ES-I3 (cell line): ENCODE measurements at regions not wholly inside any gene's neighbourhood (a gene's known extent, or its start where the extent isn't known, plus 50 kb on each side); places are given as distances from the start of the nearest gene placed in this dataset.

ENCODE experiments used
- H3K36me3 ChIP-seq: 2 replicates; pipeline ENCODE4 v1.6.1; 2013; ENCODE audit warnings: mild to moderate bottlenecking, low read length, control low read depth, moderate library complexity; ENCODE audit not compliant: insufficient read depth
- H3K4me1 ChIP-seq: 2 replicates; pipeline ENCODE4 v1.6.1; 2013; ENCODE audit warnings: mild to moderate bottlenecking, control low read depth, low read length; ENCODE audit not compliant: insufficient read depth
- H3K9ac ChIP-seq: 2 replicates; pipeline ENCODE4 v1.6.1; 2013; ENCODE audit warnings: low read depth, mild to moderate bottlenecking, low read length, moderate library complexity
- H3K9me3 ChIP-seq: 2 replicates; pipeline ENCODE4 v1.6.1; 2013; ENCODE audit warnings: mild to moderate bottlenecking, low read length, moderate library complexity; ENCODE audit not compliant: control insufficient read depth, insufficient read depth

DNA sequence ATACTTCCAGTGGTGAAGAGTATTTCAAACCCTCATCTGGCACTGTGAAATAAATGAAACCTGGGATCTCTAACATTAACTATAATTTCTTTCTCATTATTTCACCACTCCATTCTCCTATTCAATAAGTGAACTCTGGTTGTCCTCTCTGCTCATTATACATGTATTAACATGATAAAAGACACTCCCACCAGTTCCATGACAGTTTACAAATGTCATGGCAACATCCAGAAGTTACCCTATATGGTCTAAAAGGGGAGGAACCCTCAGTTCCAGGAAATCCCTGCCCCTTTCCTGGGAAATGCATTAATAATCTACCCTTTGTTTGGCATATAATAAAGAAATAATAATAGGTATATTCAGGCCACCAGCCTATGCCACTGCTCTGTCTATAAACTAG, 62.7 kb upstream of the BRINP3 start:
- no peaks in the 10 kb centered on the region for H3K36me3 ChIP-seq
- no peaks in the 10 kb centered on the region for H3K9me3 ChIP-seq
- H3K4me1 ChIP-seq = no peaks in the 10 kb centered on the region
- H3K9ac ChIP-seq = no peak overlapping the region

DNA sequence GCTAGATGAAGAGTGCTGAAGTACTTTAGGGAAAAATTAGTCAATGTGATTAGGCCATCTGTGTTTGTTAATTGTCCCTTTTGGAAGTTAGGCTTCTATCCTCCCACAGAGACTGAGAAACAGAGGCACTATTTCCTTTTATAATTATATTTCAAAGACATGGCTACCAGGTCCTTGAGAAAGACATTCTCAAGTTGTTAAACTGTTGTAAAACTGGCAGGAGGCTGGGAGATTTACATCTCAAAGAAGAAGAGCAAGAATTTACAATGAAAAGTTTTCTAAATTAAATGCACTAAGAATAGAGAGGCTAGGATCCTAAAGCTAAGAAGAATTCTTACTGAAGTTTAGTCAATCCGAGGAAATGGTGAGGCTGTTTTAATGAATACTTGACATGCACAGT, 74.0 kb upstream of the BRINP3 start:
- Histone ChIP-seq H3K9me3 (no peaks in the 10 kb centered on the region), H3K4me1 (0 out of 2 replicates have a peak, but pooled peaks cover 3% of the 10 kb centered on the region), H3K36me3 (no peaks in the 10 kb centered on the region), H3K9ac (no peak overlapping the region)

DNA sequence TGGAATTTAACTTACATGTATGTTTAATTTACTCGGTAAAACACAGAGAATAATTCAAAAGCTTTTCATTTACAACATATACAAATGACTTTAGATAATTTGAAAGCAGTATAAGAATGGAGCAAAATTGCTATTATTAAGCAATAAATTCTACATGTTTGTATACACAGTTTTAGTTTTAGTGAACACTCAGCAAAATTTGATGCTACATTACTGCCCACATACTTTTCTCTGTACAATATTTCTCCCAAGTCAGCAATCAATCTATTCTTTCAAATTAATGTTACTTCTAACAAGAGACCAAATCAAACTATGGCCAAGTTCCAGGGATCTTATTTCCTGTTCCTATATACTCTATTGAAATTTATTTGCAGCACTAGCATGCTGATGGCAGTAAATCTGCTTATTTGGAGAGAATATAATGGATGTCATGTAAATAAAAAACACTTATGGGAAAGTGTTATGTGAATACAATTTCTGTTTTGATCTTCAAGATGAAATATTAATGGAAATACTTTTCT, 82.6 kb upstream of the BRINP3 start:
- Histone ChIP-seq H3K9me3 (no peaks in the 10 kb centered on the region), H3K36me3 (no peaks in the 10 kb centered on the region), H3K4me1 (no peaks in the 10 kb centered on the region), H3K9ac (no peak overlapping the region)

DNA sequence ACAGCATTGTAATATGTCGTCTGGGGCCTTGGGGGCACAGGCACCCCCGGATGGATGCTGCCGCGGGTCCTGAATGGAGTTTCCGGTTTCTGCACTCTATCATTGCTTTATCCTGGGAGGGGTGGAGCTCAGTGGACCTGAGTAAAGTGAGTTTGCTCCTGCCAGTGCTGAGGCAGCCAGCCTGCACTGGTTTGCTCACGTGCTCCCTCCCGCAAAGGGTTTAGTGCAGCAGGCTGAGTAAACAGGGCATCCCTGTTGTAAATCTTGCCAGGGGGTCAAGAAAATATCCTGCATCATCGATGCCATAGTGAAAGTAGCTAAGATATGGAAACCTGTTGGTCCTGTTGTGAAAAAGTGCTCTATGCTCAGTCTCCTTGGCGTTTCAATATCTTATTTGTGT, 85.6 kb upstream of the BRINP3 start:
- Histone ChIP-seq H3K9ac (no peak overlapping the region), H3K36me3 (no peaks in the 10 kb centered on the region), H3K4me1 (no peaks in the 10 kb centered on the region), H3K9me3 (no peaks in the 10 kb centered on the region)

DNA sequence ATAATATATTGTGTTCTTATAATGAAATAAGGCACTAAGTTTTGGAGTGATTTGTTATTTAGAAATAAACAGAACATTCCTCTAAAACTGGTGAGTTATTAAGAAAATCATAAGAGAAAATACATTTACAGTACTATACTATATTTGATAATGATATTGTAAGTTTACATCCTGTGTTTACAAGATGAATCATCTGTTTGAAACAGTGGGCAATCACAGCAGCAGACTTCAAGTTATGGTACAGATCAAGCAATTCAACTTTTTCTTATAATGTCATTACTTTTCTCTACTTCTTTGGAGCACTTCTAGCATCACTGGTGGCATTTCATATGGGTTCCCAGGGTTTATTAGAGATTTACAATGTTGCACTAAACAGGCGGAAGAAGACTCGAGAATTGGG, 86.5 kb upstream of the BRINP3 start:
- H3K9me3 ChIP-seq = no peaks in the 10 kb centered on the region
- H3K4me1 ChIP-seq = no peaks in the 10 kb centered on the region
- no peaks in the 10 kb centered on the region for H3K36me3 ChIP-seq

DNA sequence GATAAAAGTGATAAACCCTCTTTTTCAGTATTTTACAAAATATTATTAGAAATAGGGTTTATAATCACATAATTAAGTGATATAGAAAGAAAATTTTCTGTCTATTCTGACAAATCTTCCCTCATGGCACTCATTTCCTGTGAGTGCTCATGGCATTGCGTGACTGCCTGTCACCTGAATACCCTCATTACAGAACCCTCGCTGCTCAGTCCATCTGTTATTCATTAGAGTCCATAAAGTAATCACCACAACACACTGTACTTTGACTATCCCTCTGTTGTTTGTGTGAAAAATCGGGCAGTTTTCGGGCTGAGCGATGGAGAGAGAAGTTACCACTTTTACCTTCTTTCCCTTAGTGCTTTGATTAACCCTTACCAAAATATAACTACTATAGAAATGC, 100.4 kb upstream of the BRINP3 start:
- H3K4me1 ChIP-seq = no peaks in the 10 kb centered on the region
- no peak overlapping the region for H3K9ac ChIP-seq
- H3K36me3 ChIP-seq = no peaks in the 10 kb centered on the region
- no peaks in the 10 kb centered on the region for H3K9me3 ChIP-seq

More for the DNA sequence above, 86.5 kb upstream of the BRINP3 start:
- H3K9ac ChIP-seq = no peak overlapping the region

DNA sequence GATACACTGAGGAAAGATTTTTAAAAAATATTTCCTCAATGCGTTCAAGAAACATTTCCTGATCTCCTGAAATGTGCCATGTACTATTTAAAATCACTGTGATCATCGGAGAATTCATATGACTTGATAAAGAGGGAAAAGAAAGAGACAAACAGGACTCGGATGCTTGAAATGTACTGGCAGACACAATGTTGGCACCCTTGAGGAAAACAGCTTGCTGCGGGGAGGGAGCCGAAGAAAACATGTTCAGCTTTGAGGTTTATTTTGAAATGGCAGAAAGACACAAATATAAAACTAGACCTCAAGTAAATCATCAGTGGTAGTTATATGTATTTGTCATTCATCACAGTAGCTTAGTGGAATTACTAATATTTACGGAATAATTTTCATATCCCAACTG, 100.9 kb upstream of the BRINP3 start:
- no peaks in the 10 kb centered on the region for H3K36me3 ChIP-seq
- no peaks in the 10 kb centered on the region for H3K9me3 ChIP-seq
- H3K9ac ChIP-seq = no peak overlapping the region
- H3K4me1 ChIP-seq = no peaks in the 10 kb centered on the region

DNA sequence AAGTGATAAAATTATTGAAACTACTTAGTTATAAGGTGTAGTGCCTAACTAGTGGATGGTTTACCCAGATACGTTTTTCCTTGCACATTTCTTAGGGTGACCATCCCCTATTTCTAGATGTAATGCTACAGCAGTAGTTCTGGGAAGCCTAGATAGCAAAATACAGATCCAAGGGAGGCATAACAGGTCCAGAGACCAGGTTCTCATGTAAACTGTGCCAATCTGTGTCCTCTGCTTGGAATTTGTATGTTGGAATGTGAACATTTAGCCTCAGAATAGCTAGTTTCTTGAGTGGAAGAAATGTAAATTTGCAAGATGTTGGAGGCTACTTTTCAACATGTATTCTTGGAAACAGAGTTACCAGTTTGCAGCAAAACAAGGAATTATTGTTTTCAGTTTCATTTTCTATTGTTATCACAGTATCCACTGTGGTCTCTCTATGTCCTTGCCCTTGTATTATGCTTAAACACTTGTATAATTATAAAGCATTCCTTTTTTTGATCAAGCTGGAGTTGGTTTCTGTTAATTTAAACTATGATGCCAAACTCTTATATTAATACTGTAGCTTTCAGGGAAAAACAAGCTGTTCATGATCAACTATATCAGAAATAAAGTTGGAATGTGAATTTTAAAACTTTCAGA, 102.0 kb upstream of the BRINP3 start:
- no peak overlapping the region for H3K9ac ChIP-seq
- no peaks in the 10 kb centered on the region for H3K4me1 ChIP-seq
- no peaks in the 10 kb centered on the region for H3K36me3 ChIP-seq
- no peaks in the 10 kb centered on the region for H3K9me3 ChIP-seq

DNA sequence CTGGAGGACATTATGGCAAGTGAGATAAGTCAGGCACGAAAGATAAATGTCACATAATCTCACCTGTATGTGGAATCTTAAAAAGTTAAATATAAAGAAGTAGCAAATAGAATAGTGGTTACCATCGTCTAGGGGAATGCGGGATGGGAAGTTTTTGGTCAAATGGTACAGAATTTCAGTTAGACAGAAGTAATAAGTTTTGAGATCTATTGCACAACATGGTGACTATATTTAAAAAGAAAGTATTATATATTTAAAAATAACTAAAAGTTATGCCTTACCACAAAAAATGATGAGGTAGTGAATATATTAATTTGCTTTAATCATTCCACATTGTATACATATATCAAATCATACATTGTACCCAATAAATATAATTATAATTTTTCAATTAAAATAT, 106.2 kb upstream of the BRINP3 start:
- no peaks in the 10 kb centered on the region for H3K36me3 ChIP-seq
- H3K4me1 ChIP-seq = no peaks in the 10 kb centered on the region
- H3K9me3 ChIP-seq = no peaks in the 10 kb centered on the region
- no peak overlapping the region for H3K9ac ChIP-seq

DNA sequence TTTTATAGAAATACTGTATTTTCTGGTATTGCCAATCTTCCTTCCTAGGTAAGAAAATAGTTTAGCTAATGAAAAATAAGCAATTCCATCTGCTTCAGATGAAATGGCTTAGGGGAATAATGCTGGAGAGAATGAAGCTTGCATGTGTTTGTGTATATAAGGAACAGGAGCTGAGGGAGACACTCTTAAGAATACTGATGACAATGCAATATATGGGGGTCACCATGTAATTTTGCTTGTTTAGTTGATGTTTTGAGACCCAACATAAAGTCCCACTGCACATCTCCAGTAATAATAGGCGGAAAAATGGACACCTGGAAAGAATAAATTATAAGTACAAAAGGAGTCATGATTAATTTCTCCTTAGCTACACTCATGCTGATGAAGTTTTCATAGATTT, 110.8 kb upstream of the BRINP3 start:
- no peak overlapping the region for H3K9ac ChIP-seq
- no peaks in the 10 kb centered on the region for H3K4me1 ChIP-seq
- no peaks in the 10 kb centered on the region for H3K9me3 ChIP-seq
- H3K36me3 ChIP-seq = no peaks in the 10 kb centered on the region

DNA sequence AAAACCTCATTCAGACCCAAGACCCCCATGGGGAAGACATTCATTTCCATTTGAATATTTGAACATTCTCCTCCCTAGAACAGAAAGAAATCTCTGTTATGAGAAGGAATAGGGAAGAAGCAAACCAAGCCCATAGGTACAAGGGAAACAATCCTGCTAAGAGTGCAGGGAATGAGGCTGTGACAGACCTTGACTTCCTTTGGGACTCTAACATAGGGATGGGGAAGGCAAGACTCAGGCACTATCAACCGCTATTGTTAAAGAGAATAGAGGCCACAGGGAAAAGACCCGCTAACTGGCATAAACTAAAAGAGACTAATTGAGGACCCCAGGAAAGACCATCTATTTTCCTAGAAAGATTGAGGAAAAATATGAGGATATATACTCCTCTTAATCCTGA, 117.8 kb upstream of the BRINP3 start:
- Histone ChIP-seq H3K9ac (no peak overlapping the region), H3K36me3 (no peaks in the 10 kb centered on the region), H3K4me1 (no peaks in the 10 kb centered on the region), H3K9me3 (no peaks in the 10 kb centered on the region)

DNA sequence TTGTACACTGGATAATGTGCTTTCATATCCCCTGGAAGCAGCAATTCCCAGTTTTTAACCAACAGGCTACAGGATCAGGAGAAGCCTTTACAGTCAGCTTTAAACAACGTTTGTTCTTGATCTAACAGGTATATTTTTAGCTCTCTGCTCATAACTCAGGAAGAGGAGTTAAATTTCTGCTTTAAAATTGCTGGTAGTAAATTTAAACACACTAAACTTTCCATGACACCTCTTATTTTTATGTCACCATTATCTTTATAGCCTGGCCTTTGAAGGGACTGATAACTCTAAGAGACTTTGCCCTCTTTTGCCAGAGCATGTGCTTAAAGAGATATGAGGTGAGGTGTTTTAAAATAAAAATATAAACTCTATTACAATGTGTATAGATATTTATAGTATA, 119.6 kb upstream of the BRINP3 start:
- no peaks in the 10 kb centered on the region for H3K36me3 ChIP-seq
- H3K9ac ChIP-seq = no peak overlapping the region
- H3K4me1 ChIP-seq = no peaks in the 10 kb centered on the region
- H3K9me3 ChIP-seq = no peaks in the 10 kb centered on the region

DNA sequence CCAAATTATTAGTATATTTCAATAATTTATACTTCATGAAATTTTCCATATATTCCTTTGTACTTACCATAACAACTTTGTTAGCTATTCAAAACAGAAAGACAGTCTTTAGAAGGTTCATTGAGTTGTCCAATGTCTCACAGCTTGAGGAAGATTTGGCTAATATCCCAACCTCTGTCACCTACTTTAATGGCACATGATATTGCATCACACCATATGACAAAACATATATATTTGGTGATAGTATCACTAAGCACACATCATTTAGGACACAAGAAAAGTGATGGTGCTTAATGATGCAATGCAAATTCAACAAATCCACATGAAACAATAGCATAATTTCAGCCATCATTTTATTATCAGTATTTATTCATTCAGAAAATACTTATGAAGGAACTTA, 122.0 kb upstream of the BRINP3 start:
- no peaks in the 10 kb centered on the region for H3K4me1 ChIP-seq
- no peak overlapping the region for H3K9ac ChIP-seq
- H3K9me3 ChIP-seq = no peaks in the 10 kb centered on the region
- no peaks in the 10 kb centered on the region for H3K36me3 ChIP-seq

DNA sequence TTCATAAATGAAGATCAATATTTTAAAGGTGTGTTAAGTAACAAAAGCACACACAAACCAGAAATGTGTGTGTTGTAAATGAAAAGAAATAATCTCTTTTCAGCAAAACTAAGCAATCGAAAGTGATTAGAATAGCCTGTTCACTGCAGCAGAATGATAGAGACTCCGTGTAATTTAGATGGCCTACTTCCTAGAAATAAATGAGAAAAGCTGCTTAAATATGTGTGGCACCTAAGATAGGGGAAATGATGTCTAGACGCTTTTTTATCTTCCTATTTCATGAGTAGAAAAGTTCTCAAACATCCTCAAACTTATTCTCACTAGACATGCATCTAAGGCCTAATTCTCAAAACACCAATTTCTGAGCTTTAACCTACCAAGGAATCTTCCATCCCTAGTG, 124.7 kb upstream of the BRINP3 start:
- H3K9ac ChIP-seq = no peak overlapping the region

DNA sequence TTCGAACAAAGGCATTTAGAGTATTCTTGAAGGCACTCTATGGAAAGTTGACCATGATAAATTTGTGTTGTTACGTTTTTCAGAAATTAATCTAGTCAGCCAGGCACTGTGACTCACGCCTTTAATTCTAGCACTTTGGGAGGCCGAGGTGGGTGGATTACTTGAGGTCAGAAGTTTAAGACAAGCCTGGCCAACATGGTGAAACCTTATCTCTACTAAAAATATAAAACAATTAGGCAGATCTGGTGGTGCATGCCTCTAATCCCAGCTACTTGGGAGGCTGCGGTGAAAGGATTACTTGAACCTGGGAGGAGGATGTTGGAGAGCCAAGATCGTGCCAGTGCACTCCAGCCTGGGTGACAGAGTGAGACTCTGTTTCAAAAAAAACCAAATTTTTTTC, 130.6 kb upstream of the BRINP3 start:
- Histone ChIP-seq H3K36me3 (no peaks in the 10 kb centered on the region), H3K9me3 (no peaks in the 10 kb centered on the region), H3K9ac (no peak overlapping the region), H3K4me1 (no peaks in the 10 kb centered on the region)

More for the DNA sequence above, 124.7 kb upstream of the BRINP3 start:
- Histone ChIP-seq H3K9me3 (no peaks in the 10 kb centered on the region), H3K4me1 (no peaks in the 10 kb centered on the region), H3K36me3 (no peaks in the 10 kb centered on the region)

DNA sequence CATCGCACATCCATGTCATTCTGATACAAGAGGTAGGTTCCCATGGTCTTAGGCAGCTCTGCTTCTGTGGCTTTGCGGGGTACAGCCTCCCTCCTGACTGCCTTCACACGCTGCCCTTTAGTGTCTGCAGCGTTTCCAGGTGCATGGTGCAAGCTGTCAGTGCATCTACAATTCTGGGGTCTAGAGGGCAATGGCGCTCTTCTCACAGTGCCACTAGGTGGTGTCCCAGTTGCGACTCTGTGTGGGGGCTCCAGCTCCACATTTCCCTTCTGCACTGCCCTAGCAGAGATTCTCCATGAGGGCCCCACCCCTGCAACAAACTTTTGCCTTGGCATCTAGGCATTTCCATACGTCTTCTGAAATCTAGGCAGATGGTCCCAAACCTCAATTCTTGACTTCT, 138.2 kb upstream of the BRINP3 start:
- Histone ChIP-seq H3K9ac (no peak overlapping the region), H3K9me3 (no peaks in the 10 kb centered on the region), H3K36me3 (no peaks in the 10 kb centered on the region), H3K4me1 (peaks cover 4% of the 10 kb centered on the region; the same call in 1 of the 2 replicates)
